GM19238 (cell line): ENCODE measurements at regions not wholly inside any gene's neighbourhood (a gene's known extent, or its start where the extent isn't known, plus 50 kb on each side); places are given as distances from the start of the nearest gene placed in this dataset.
"Not testable (repeated sequence)": the region's sequence is repeated elsewhere in the genome, so short reads cannot be mapped to it uniquely, and the experiment has no call there.

Experiments used
- DNase-seq: peaks from one replicate; pipeline ENCODE4 v3.0.0; 2011; ENCODE audit warnings: low spot score; ENCODE audit not compliant: insufficient read length

- not testable (repeated sequence) for DNase-seq
Measured at GRCh38 chr2:87667027-87667426, 80.9 kb upstream of the PLGLB2 start.

- DNase-seq = not testable (repeated sequence)
Measured at GRCh38 chr2:87668361-87668760, 79.5 kb upstream of the PLGLB2 start.

GRCh38 chr2:87669633-87670231 lies 78.2 kb upstream of the PLGLB2 start:
- not testable (repeated sequence) for DNase-seq

- DNase-seq = not testable (repeated sequence)
Measured at GRCh38 chr2:87672404-87672803, 75.5 kb upstream of the PLGLB2 start.

GRCh38 chr2:87674729-87675128 lies 73.2 kb upstream of the PLGLB2 start:
- not testable (repeated sequence) for DNase-seq

GRCh38 chr2:87675487-87675886 lies 72.4 kb upstream of the PLGLB2 start:
- DNase-seq = not testable (repeated sequence)

- DNase-seq = not testable (repeated sequence)
Measured at GRCh38 chr2:87677421-87677923, 70.4 kb upstream of the PLGLB2 start.

- DNase-seq = not testable (repeated sequence)
Measured at GRCh38 chr2:87678742-87679173, 69.1 kb upstream of the PLGLB2 start.

GRCh38 chr2:87679950-87680349 lies 67.9 kb upstream of the PLGLB2 start:
- DNase-seq = not testable (repeated sequence)

GRCh38 chr2:87680691-87681090 lies 67.2 kb upstream of the PLGLB2 start:
- DNase-seq = not testable (repeated sequence)

- DNase-seq = not testable (repeated sequence)
Measured at GRCh38 chr2:87683451-87683850, 64.4 kb upstream of the PLGLB2 start.

- DNase-seq = not testable (repeated sequence)
Measured at GRCh38 chr2:87683961-87684360, 63.9 kb upstream of the PLGLB2 start.

GRCh38 chr2:87685558-87685957 lies 62.3 kb upstream of the PLGLB2 start:
- not testable (repeated sequence) for DNase-seq

- not testable (repeated sequence) for DNase-seq
Measured at GRCh38 chr2:87686873-87687549, 60.9 kb upstream of the PLGLB2 start.

GRCh38 chr2:87687550-87688270 lies 60.2 kb upstream of the PLGLB2 start:
- not testable (repeated sequence) for DNase-seq

- not testable (repeated sequence) for DNase-seq
Measured at GRCh38 chr2:87691899-87692592, 55.8 kb upstream of the PLGLB2 start.

- DNase-seq = not testable (repeated sequence)
Measured at GRCh38 chr2:87692914-87693313, 55.0 kb upstream of the PLGLB2 start.

GRCh38 chr2:87693882-87694281 lies 54.0 kb upstream of the PLGLB2 start:
- DNase-seq = not testable (repeated sequence)

GRCh38 chr2:87695596-87696323 lies 52.1 kb upstream of the PLGLB2 start:
- not testable (repeated sequence) for DNase-seq
